Stomach (tissue), 4 donors: ENCODE measurements at regions not wholly inside any gene's neighbourhood (a gene's known extent, or its start where the extent isn't known, plus 50 kb on each side); places are given as distances from the start of the nearest gene placed in this dataset.

ENCODE experiments used
- CTCF ChIP-seq, 7 experiments: fragments of 450-650 bp in 4 of 7; fragments of 200-600 bp in 3 of 7; sonication (generic) in 3 of 7; IDR thresholded peaks; one replicate each; pipeline ENCODE4 v1.5.1; 2016 to 2019; ENCODE audit warnings: antibody characterized with exemption in 7 of 7, control low read depth in 2 of 7, mild to moderate bottlenecking in 1 of 7
- EP300 ChIP-seq: sonication (generic); formaldehyde crosslinking; IDR thresholded peaks from one replicate; pipeline ENCODE4 v1.6.1; 2017; ENCODE audit warnings: antibody characterized with exemption
- POLR2A ChIP-seq, 4 donors: fragments of 450-650 bp; IDR thresholded peaks; one replicate each; pipeline ENCODE4 v1.6.1; 2016; ENCODE audit warnings: antibody characterized with exemption in 4 of 4, control low read depth in 2 of 4, mild to moderate bottlenecking in 1 of 4, moderate library complexity in 1 of 4
- POLR2AphosphoS5 ChIP-seq, 3 donors: sonication (generic); formaldehyde crosslinking; IDR thresholded peaks; one replicate each; pipeline ENCODE4 v1.6.1; 2016; ENCODE audit warnings: antibody characterized with exemption in 3 of 3

- no peak for TF ChIP-seq POLR2A (IDR thresholded peaks at IDR 0.05)
- TF ChIP-seq EP300 = no peak
- no peak for TF ChIP-seq CTCF (IDR thresholded peaks at IDR 0.05)
- TF ChIP-seq POLR2AphosphoS5 (IDR thresholded peaks at IDR 0.05) = no peak
Measured at GRCh38 chr7:21326921-21327320, 101.0 kb upstream of the SP4 start.
